ENCODE measurements at regions not wholly inside any gene's neighbourhood (a gene's known extent, or its start where the extent isn't known, plus 50 kb on each side); places are given as distances from the start of the nearest gene placed in this dataset.
"Not testable (repeated sequence)": the region's sequence is repeated elsewhere in the genome, so short reads cannot be mapped to it uniquely, and the experiment has no call there.

DNA sequence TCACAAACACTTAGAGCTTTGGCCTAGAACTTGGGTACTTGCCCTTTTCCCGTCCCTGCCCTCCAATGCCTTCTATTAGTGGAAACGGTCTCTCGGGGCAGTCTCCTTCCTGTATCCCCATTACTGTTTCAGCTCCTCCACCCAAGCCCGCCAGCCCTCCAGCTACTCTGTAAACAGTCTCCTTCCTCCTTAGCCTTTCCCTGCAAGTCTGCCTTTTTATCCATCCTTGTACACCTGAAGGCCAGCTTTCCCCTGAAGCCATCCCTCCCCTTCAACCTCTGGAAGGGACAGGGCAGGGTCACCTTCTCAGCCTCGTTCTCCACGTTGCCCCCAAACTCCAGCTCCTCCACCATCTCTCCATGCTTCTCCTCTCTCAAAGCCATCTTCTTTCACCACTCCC lies 108.1 kb upstream of the ZNF746 start:
- Histone ChIP-seq H3K36me3 (ENCODE audit: control insufficient read depth, insufficient read depth, low read length) (peaks cover 72% of the 10 kb centered on the region), H3K9me3 (ENCODE audit: control insufficient read depth, low read depth, low read length) (no peaks in the 10 kb centered on the region), H3K27me3 (ENCODE audit: control insufficient read depth, insufficient read depth, low read length) (no peaks in the 10 kb centered on the region), H3K4me1 (ENCODE audit: control insufficient read depth, insufficient read depth, low read length) (no peaks in the 10 kb centered on the region), H3K4me3 (ENCODE audit: low read length) (no peak overlapping the region), H3K27ac (ENCODE audit: low read length) (no peak overlapping the region)
- no peak for DNase-seq
- WGBS (ENCODE audit: insufficient coverage, low lambda C conversion rate), result 80% methylated on average over 3 of the region's 6 CpGs

- peaks cover 65% of the 10 kb centered on the region for H3K36me3 ChIP-seq (ENCODE audit: control insufficient read depth, insufficient read depth, low read length)
- no peak for DNase-seq
- no peak overlapping the region for H3K4me3 ChIP-seq (ENCODE audit: low read length)
- no peaks in the 10 kb centered on the region for H3K9me3 ChIP-seq (ENCODE audit: control insufficient read depth, low read depth, low read length)
- no CpG with 5 or more reads among the region's 4 CpGs for WGBS (ENCODE audit: insufficient coverage, low lambda C conversion rate)
- H3K27ac ChIP-seq (ENCODE audit: low read length), result no peak overlapping the region
- H3K4me1 ChIP-seq (ENCODE audit: control insufficient read depth, insufficient read depth, low read length), result no peaks in the 10 kb centered on the region
- no peaks in the 10 kb centered on the region for H3K27me3 ChIP-seq (ENCODE audit: control insufficient read depth, insufficient read depth, low read length)
Measured at GRCh38 chr7:149604521-149604920, 106.9 kb upstream of the ZNF746 start.

DNA sequence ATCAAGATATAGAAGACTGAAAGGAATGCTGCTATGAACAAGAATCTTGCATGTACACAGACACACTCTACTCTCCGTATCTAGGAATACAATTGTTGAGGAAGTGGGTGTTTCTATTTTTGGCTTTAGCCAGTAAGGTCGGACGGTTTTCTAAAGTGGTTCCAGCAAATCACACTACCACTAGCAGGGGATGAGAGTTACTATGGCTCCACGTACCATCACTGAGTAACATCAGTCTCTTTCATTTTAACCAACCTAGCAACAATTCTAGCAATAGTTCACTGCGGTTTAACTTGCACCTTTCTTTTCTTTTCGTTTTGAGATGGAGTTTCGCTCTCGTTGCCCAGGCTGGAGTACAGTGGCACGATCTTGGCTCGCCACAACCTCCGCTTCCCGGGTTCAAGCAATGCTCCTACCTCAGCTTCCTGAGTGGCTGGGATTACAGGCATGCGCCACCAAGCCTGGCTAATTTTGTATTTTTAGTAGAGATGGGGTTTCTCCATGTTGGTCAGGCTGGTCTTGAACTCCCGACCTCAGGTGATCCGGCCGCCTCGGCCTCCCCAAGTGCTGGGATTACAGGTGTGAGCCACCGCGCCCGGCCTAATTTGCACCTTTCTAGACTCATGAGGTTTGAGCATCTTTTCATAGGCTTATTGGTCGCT lies 103.2 kb upstream of the ZNF746 start:
- not testable (repeated sequence) for H3K9me3 ChIP-seq (ENCODE audit: control insufficient read depth, low read depth, low read length); H3K4me3 ChIP-seq (ENCODE audit: low read length); H3K27ac ChIP-seq (ENCODE audit: low read length); DNase-seq; H3K27me3 ChIP-seq (ENCODE audit: control insufficient read depth, insufficient read depth, low read length); H3K4me1 ChIP-seq (ENCODE audit: control insufficient read depth, insufficient read depth, low read length)
- H3K36me3 ChIP-seq (ENCODE audit: control insufficient read depth, insufficient read depth, low read length), result peaks cover 60% of the 10 kb centered on the region
- WGBS (ENCODE audit: insufficient coverage, low lambda C conversion rate), result 90% methylated on average over 2 of the region's 21 CpGs

DNA sequence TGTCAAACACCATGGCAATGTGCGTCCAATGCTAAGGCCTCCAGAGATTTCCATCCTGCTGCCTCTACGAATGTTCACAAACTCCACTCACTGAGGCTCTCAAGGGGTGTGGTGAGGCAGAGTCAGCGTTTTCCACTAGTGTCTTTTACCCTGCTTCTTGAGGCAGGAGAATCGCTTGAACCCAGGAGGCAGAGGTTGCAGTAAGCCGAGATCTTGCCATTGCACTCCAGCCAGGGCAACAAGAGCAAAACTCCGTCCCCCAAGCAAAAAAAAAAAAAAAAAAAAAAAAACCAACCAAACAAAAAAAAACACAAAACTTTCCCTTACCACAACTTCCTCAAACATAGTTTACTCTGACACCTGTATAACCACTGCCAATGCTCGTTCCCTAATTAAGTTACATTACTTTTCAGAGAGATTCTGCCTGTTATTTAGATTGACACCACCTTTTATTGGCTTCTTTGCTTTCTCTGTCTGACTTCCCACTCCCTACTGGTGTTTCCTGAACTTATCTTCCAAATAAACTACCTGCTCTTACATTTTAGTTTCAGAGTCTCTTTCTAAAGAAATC lies 102.1 kb upstream of the ZNF746 start:
- WGBS (ENCODE audit: insufficient coverage, low lambda C conversion rate), result no CpG with 5 or more reads among the region's 7 CpGs
- no peaks in the 10 kb centered on the region for H3K9me3 ChIP-seq (ENCODE audit: control insufficient read depth, low read depth, low read length)
- no peak overlapping the region for H3K27ac ChIP-seq (ENCODE audit: low read length)
- no peak for DNase-seq
- H3K27me3 ChIP-seq (ENCODE audit: control insufficient read depth, insufficient read depth, low read length), result no peaks in the 10 kb centered on the region
- peaks cover 66% of the 10 kb centered on the region for H3K36me3 ChIP-seq (ENCODE audit: control insufficient read depth, insufficient read depth, low read length)
- no peak overlapping the region for H3K4me3 ChIP-seq (ENCODE audit: low read length)
- no peaks in the 10 kb centered on the region for H3K4me1 ChIP-seq (ENCODE audit: control insufficient read depth, insufficient read depth, low read length)

DNA sequence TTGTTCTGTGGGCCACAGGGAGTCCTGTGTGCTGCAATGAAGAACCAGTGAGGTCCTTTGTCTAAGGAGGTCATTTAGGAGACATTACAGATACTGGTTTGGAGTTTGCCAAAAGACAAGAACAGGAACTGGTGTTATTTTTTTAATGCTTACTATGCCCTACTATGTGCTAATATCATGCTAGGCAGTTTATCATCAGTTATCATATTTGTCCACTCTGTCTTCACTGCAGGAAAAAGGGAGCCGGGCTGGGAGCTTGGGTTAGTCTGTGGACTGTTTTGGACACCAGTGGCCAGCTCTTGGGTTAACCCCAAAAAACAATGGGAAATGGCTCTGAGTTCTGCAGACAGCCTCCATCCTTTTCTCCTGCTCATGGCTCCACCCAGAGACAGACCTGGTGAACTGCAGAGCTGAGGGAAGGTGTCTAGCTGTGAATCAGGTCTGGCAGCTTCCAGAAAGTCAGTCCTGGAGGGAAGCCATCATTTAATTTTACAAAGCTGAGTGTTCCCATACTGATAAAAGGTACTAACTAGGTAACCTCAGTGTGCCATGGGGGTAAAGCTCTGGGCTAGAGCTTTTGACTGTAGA lies 101.2 kb upstream of the ZNF746 start:
- Histone ChIP-seq H3K4me1 (ENCODE audit: control insufficient read depth, insufficient read depth, low read length) (no peaks in the 10 kb centered on the region), H3K4me3 (ENCODE audit: low read length) (no peak overlapping the region), H3K9me3 (ENCODE audit: control insufficient read depth, low read depth, low read length) (no peaks in the 10 kb centered on the region), H3K36me3 (ENCODE audit: control insufficient read depth, insufficient read depth, low read length) (peaks cover 60% of the 10 kb centered on the region), H3K27ac (ENCODE audit: low read length) (no peak overlapping the region), H3K27me3 (ENCODE audit: control insufficient read depth, insufficient read depth, low read length) (no peaks in the 10 kb centered on the region)
- no CpG with 5 or more reads among the region's 1 CpG for WGBS (ENCODE audit: insufficient coverage, low lambda C conversion rate)
- DNase-seq, result no peak

GRCh38 chr7:149597789-149598188 lies 100.2 kb upstream of the ZNF746 start:
- DNase-seq; H3K9me3 ChIP-seq (ENCODE audit: control insufficient read depth, low read depth, low read length); H3K4me3 ChIP-seq (ENCODE audit: low read length); H3K4me1 ChIP-seq (ENCODE audit: control insufficient read depth, insufficient read depth, low read length); H3K27ac ChIP-seq (ENCODE audit: low read length); H3K27me3 ChIP-seq (ENCODE audit: control insufficient read depth, insufficient read depth, low read length): not testable (repeated sequence)
- peaks cover 58% of the 10 kb centered on the region for H3K36me3 ChIP-seq (ENCODE audit: control insufficient read depth, insufficient read depth, low read length)
- no CpG with 5 or more reads among the region's 2 CpGs for WGBS (ENCODE audit: insufficient coverage, low lambda C conversion rate)

- Histone ChIP-seq H3K9me3 (ENCODE audit: control insufficient read depth, low read depth, low read length) (no peaks in the 10 kb centered on the region), H3K36me3 (ENCODE audit: control insufficient read depth, insufficient read depth, low read length) (peaks cover 49% of the 10 kb centered on the region)
- no CpG with 5 or more reads among the region's 2 CpGs for WGBS (ENCODE audit: insufficient coverage, low lambda C conversion rate)
Measured at GRCh38 chr7:149595541-149595940, 97.9 kb upstream of the ZNF746 start.

DNA sequence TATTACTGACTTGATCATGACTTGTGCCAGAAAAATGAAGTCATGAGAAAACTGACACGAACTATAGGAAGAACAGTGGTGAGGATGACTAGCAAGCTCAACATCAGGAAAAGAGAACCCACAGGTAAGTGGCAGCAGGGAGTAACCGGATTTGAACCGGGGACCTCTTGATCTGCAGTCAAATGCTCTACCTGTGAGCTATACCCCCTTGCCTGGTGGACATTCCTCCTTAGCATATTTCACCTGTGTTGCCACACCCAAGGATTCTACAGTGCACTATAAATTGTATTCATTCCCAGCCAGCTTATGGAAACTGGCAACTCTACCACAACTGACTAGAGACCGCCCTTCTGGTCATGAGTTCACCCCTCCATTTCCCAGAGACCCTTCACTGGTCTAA lies 97.5 kb upstream of the ZNF746 start:
- 100% methylated on average over 1 of the region's 4 CpGs for WGBS (ENCODE audit: insufficient coverage, low lambda C conversion rate)
- no peak overlapping the region for H3K27ac ChIP-seq (ENCODE audit: low read length)
- H3K4me1 ChIP-seq (ENCODE audit: control insufficient read depth, insufficient read depth, low read length), result no peaks in the 10 kb centered on the region
- H3K27me3 ChIP-seq (ENCODE audit: control insufficient read depth, insufficient read depth, low read length), result no peaks in the 10 kb centered on the region
- DNase-seq, result no peak
- no peak overlapping the region for H3K4me3 ChIP-seq (ENCODE audit: low read length)
- H3K36me3 ChIP-seq (ENCODE audit: control insufficient read depth, insufficient read depth, low read length), result peaks cover 51% of the 10 kb centered on the region
- H3K9me3 ChIP-seq (ENCODE audit: control insufficient read depth, low read depth, low read length), result no peaks in the 10 kb centered on the region

More at GRCh38 chr7:149595541-149595940, 97.9 kb upstream of the ZNF746 start:
- Histone ChIP-seq H3K27me3 (ENCODE audit: control insufficient read depth, insufficient read depth, low read length) (no peaks in the 10 kb centered on the region), H3K27ac (ENCODE audit: low read length) (no peak overlapping the region), H3K4me3 (ENCODE audit: low read length) (no peak overlapping the region), H3K4me1 (ENCODE audit: control insufficient read depth, insufficient read depth, low read length) (no peaks in the 10 kb centered on the region)
- no peak for DNase-seq

- no peaks in the 10 kb centered on the region for H3K9me3 ChIP-seq (ENCODE audit: control insufficient read depth, low read depth, low read length)
- no CpG with 5 or more reads among the region's 1 CpG for WGBS (ENCODE audit: insufficient coverage, low lambda C conversion rate)
- no peaks in the 10 kb centered on the region for H3K27me3 ChIP-seq (ENCODE audit: control insufficient read depth, insufficient read depth, low read length)
- H3K27ac ChIP-seq (ENCODE audit: low read length), result no peak overlapping the region
- DNase-seq, result no peak
- H3K4me1 ChIP-seq (ENCODE audit: control insufficient read depth, insufficient read depth, low read length), result no peaks in the 10 kb centered on the region
- H3K4me3 ChIP-seq (ENCODE audit: low read length), result no peak overlapping the region
- peaks cover 59% of the 10 kb centered on the region for H3K36me3 ChIP-seq (ENCODE audit: control insufficient read depth, insufficient read depth, low read length)
Measured at GRCh38 chr7:149588930-149589329, 91.3 kb upstream of the ZNF746 start.

GRCh38 chr7:149586646-149587645 lies 89.3 kb upstream of the ZNF746 start:
- Histone ChIP-seq H3K9me3 (ENCODE audit: control insufficient read depth, low read depth, low read length) (no peaks in the 10 kb centered on the region), H3K27me3 (ENCODE audit: control insufficient read depth, insufficient read depth, low read length) (no peaks in the 10 kb centered on the region), H3K27ac (ENCODE audit: low read length) (no peak overlapping the region), H3K4me3 (ENCODE audit: low read length) (no peak overlapping the region), H3K4me1 (ENCODE audit: control insufficient read depth, insufficient read depth, low read length) (no peaks in the 10 kb centered on the region), H3K36me3 (ENCODE audit: control insufficient read depth, insufficient read depth, low read length) (peaks cover 58% of the 10 kb centered on the region)
- DNase-seq, result no peak
- WGBS (ENCODE audit: insufficient coverage, low lambda C conversion rate), result no CpG with 5 or more reads among the region's 10 CpGs
